CD4-positive, alpha-beta memory T cell (primary cell): ENCODE measurements at regions not wholly inside any gene's neighbourhood (a gene's known extent, or its start where the extent isn't known, plus 50 kb on each side); places are given as distances from the start of the nearest gene placed in this dataset.
A peak's percentile ranks its signal among the peaks of the same experiment; 100 is the strongest.

ENCODE experiments used
- CTCF ChIA-PET: fragments of 350-600 bp; sonication (Branson Sonifier 250); formaldehyde crosslinking; loops from one replicate; lab custom pipeline; 2021; ENCODE audit warnings: inconsistent platforms; ENCODE audit not compliant: partially characterized antibody; lab: Charles Lee
- POLR2A ChIA-PET: fragments of 350-600 bp; sonication (Branson Sonifier 250); formaldehyde crosslinking; loops from one replicate; lab custom pipeline; 2021; ENCODE audit not compliant: partially characterized antibody; lab: Charles Lee
- DNase-seq, 5 donors: peaks; one replicate each; pipeline versions ENCODE4 v3.0.0 to v3.0.0-alpha.2; 2020 to 2022; ENCODE audit warnings: mixed read lengths in 1 of 5
- H3K27ac ChIP-seq: one replicate; pipeline ENCODE4 v1.7.0; 2013; ENCODE audit warnings: low read depth, low read length
- H3K27me3 ChIP-seq: 2 replicates; pipeline ENCODE4 v1.7.0; 2013; ENCODE audit warnings: mild to moderate bottlenecking, low read length, moderate library complexity; ENCODE audit not compliant: insufficient read depth
- H3K36me3 ChIP-seq: 2 replicates; pipeline ENCODE4 v1.7.0; 2013; ENCODE audit warnings: mild to moderate bottlenecking, low read length, moderate library complexity; ENCODE audit not compliant: insufficient read depth
- H3K4me1 ChIP-seq: 2 replicates; pipeline ENCODE4 v1.7.0; 2013; ENCODE audit warnings: mild to moderate bottlenecking, low read length, moderate library complexity; ENCODE audit not compliant: insufficient read depth
- H3K4me3 ChIP-seq, 2 donors: one replicate each; pipeline ENCODE4 v1.7.0; 2013; ENCODE audit warnings: low read length in 2 of 2, mild to moderate bottlenecking in 1 of 2
- H3K9me3 ChIP-seq, 2 donors: one replicate each; pipeline ENCODE4 v1.7.0; 2013; ENCODE audit warnings: low read length in 2 of 2, control low read depth in 1 of 2; ENCODE audit not compliant: control insufficient read depth in 1 of 2
- H3K27ac Mint-ChIP-seq, 7 donors: one replicate each; pipeline ENCODE4 v1.8.0; 2020 to 2021; ENCODE audit warnings: mixed read lengths in 7 of 7, mild to moderate bottlenecking in 6 of 7, inconsistent platforms in 3 of 7, moderate library complexity in 3 of 7
- H3K27me3 Mint-ChIP-seq, 2 donors: one replicate each; pipeline ENCODE4 v1.8.0; 2020 to 2021; ENCODE audit warnings: mixed read lengths in 2 of 2
- H3K36me3 Mint-ChIP-seq, 2 donors: one replicate each; pipeline ENCODE4 v1.8.0; 2020 to 2021; ENCODE audit warnings: mixed read lengths in 2 of 2, inconsistent platforms in 1 of 2, mild to moderate bottlenecking in 1 of 2
- H3K4me1 Mint-ChIP-seq, 4 donors: one replicate each; pipeline ENCODE4 v1.8.0; 2020 to 2021; ENCODE audit warnings: mixed read lengths in 4 of 4, mild to moderate bottlenecking in 1 of 4
- H3K4me3 Mint-ChIP-seq, 8 donors: one replicate each; pipeline ENCODE4 v1.8.0; 2020 to 2021; ENCODE audit warnings: mixed read lengths in 8 of 8, mild to moderate bottlenecking in 7 of 8, moderate library complexity in 6 of 8, inconsistent platforms in 3 of 8
- H3K9me3 Mint-ChIP-seq, 8 donors: one replicate each; pipeline ENCODE4 v1.8.0; 2020 to 2021; ENCODE audit warnings: mixed read lengths in 8 of 8, mild to moderate bottlenecking in 5 of 8, inconsistent platforms in 3 of 8, moderate library complexity in 1 of 8
- intact Hi-C: fragments of 100-400 bp; cut with micrococcal nuclease; formaldehyde crosslinking; loops from one replicate; pipeline ENCODE4 v1.15.1; 2023

DNA sequence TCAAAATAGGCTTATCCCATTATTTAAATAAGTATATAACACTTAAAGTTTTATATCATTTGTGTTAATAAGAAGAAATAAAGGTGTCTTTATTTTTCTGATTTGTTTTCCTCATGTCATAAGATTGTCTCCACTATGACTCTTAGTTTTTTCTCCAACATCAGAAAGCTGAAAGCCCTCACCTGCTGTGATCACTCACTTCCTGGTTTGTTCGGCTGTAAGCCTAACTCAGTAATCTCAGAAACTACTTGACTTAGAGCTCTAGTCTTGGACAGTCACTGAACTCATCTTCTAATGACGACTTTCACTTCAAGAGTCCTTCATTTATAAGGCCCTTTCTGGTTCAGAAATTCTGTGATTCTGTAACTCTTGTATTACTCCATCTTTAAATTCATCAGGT, 311.0 kb downstream of the ZEB2 start:
- peaks cover 0 to 3% (median under 1%) of the 10 kb centered on the region in 8 donors for H3K9me3 Mint-ChIP-seq
- no peak overlapping the region for H3K4me3 ChIP-seq
- no peak for DNase-seq
- peaks cover 11% of the 10 kb centered on the region for H3K4me1 ChIP-seq
- H3K27me3 ChIP-seq = no peaks in the 10 kb centered on the region
- no peak overlapping the region for H3K4me3 Mint-ChIP-seq
- H3K36me3 ChIP-seq = no peaks in the 10 kb centered on the region
- intact Hi-C loops = no loop called here
- no peak overlapping the region for H3K27ac Mint-ChIP-seq
- ChIA-PET CTCF (no interaction called here), POLR2A (no interaction called here)
- peaks cover 5 to 23% (median 13%) of the 10 kb centered on the region in 4 donors for H3K4me1 Mint-ChIP-seq
- no peaks in the 10 kb centered on the region for H3K9me3 ChIP-seq
- H3K27me3 Mint-ChIP-seq = no peaks in the 10 kb centered on the region
- no peak overlapping the region for H3K27ac ChIP-seq
- H3K36me3 Mint-ChIP-seq = peaks cover 4 to 16% of the 10 kb centered on the region in 2 donors

DNA sequence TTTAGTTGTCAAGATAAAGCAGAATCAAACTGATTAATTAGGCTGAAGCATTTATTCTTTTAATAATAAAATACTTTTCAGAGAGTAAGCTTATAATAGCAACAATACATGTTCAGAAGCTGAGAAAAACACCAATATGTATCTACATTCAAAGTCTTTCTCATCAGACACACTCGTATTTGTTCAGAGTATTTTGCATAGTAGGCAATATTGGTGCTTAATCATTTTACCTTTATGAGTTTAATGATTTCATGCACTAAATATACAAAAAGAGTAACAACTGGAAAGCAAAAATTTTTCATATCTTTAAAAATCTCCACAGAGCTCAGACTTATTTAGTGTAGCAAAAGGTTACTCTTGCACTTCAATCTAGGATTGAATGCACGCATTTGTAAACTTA, 313.9 kb downstream of the ZEB2 start:
- no peak for DNase-seq
- Mint-ChIP-seq H3K4me1 (peaks cover 0 to 7% (median 3%) of the 10 kb centered on the region in 4 donors), H3K27ac (no peak overlapping the region), H3K9me3 (peaks cover 0 to 3% (median 2%) of the 10 kb centered on the region in 8 donors), H3K4me3 (no peak overlapping the region), H3K36me3 (peaks cover 4 to 20% of the 10 kb centered on the region in 2 donors), H3K27me3 (no peaks in the 10 kb centered on the region)
- H3K9me3 ChIP-seq = no peaks in the 10 kb centered on the region
- no peaks in the 10 kb centered on the region for H3K36me3 ChIP-seq
- POLR2A ChIA-PET = no interaction called here
- intact Hi-C loops = no loop called here
- no peak overlapping the region for H3K4me3 ChIP-seq
- no peak overlapping the region for H3K27ac ChIP-seq
- no peaks in the 10 kb centered on the region for H3K27me3 ChIP-seq
- CTCF ChIA-PET = no interaction called here
- H3K4me1 ChIP-seq = no peaks in the 10 kb centered on the region

DNA sequence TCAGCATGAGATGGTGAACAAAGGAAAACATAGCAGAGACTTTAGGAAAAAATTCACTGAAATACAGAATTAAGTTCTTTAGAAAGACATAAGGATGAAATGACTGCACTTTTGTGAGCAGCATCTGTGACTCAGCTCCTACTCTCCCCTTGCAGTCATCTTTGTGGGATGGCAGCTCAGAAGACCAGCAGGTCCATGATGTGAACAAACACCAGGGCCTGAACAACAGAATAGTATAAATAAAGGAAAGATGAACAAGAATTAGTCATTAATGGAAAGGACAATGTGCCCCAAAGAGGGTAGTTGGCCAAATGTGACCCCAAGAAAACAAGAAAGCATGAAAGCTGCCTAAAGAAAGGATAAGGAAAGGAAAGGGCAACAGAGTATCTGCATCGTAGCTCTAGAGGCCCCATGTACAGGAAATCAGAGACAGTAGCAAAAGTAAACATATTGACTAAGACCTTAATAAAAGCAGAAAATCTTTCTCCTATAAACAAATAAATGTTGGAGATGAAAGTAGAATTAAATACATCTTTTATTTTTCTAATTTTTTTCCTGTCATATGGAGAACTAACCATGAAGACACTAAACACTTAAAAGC, 318.0 kb downstream of the ZEB2 start:
- POLR2A ChIA-PET = no interaction called here
- CTCF ChIA-PET = interaction anchor here (1.5 kb wide), 1 partner anchor 13 kb away, joined by 4 read pairs; no protein-coding TSS in a partner anchor
- peak overlapping the region in 3 of 7 donors; percentile 6 to 38 (median 22) for H3K27ac Mint-ChIP-seq

DNA sequence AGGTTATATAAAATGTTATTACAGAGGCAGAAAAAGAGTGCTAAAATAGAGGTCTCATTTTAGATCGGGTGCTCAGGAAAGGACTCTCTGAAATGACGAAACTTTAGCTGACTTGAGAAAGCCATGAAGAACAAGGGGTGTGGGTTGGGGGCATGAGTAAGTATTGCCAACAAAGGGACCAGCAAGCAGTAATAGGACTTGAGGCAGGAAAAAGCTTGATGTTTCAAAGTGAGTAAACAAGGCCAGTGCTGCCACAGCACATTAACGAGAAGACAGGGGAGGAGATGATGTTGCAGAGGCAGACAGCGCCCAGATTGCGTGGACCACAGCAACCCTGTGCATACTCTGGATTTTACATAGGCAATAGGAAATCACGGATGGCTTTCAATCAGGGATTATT, 318.8 kb downstream of the ZEB2 start:
- Mint-ChIP-seq H3K36me3 (peaks cover 0 to 8% of the 10 kb centered on the region in 2 donors), H3K27me3 (no peaks in the 10 kb centered on the region), H3K27ac (peak overlapping the region in 3 of 7 donors; percentile 3 to 49 (median 8)), H3K9me3 (peaks cover 0 to 3% (median under 1%) of the 10 kb centered on the region in 8 donors), H3K4me1 (peaks cover 0 to 7% (median 0%) of the 10 kb centered on the region in 4 donors), H3K4me3 (peak overlapping the region in 1 of 8 donors; percentile 1)
- CTCF ChIA-PET = interaction anchor here (1.5 kb wide), 1 partner anchor 14 kb away, joined by 4 read pairs; no protein-coding TSS in a partner anchor
- no peak overlapping the region for H3K4me3 ChIP-seq
- H3K36me3 ChIP-seq = no peaks in the 10 kb centered on the region
- H3K27ac ChIP-seq = no peak overlapping the region
- POLR2A ChIA-PET = no interaction called here
- H3K4me1 ChIP-seq = no peaks in the 10 kb centered on the region
- intact Hi-C loops = no loop called here
- no peaks in the 10 kb centered on the region for H3K27me3 ChIP-seq
- no peak for DNase-seq
- no peaks in the 10 kb centered on the region for H3K9me3 ChIP-seq

More for the DNA sequence above, 318.0 kb downstream of the ZEB2 start:
- H3K27me3 Mint-ChIP-seq = no peaks in the 10 kb centered on the region
- peaks cover 0 to 3% (median under 1%) of the 10 kb centered on the region in 8 donors for H3K9me3 Mint-ChIP-seq
- H3K4me1 ChIP-seq = no peaks in the 10 kb centered on the region
- DNase-seq = no peak
- H3K4me3 ChIP-seq = no peak overlapping the region
- peaks cover 0 to 7% (median 0%) of the 10 kb centered on the region in 4 donors for H3K4me1 Mint-ChIP-seq
- no peaks in the 10 kb centered on the region for H3K27me3 ChIP-seq
- no peaks in the 10 kb centered on the region for H3K36me3 ChIP-seq
- H3K36me3 Mint-ChIP-seq = peaks cover 0 to 8% of the 10 kb centered on the region in 2 donors
- intact Hi-C loops = no loop called here
- no peaks in the 10 kb centered on the region for H3K9me3 ChIP-seq
- no peak overlapping the region for H3K27ac ChIP-seq
- H3K4me3 Mint-ChIP-seq = peak overlapping the region in 1 of 8 donors; percentile 6

DNA sequence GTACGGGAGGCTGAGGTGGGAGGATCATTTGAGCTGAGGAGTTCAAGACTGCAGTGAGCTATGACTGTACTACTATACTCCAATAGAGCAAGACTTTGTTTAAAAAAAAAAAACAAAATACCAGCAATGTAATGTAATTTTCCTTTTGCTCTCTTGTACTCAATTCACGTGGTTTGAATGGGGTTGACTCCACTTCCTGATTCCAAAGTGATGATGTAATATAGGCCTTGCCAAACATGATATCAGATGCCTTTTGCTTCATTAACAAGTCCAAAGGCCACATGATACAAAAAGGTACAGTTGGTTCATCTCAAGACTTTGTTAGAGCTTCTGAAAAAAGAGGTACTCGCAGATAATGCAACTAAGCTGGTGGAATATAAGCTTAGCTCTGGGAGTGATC, 321.8 kb downstream of the ZEB2 start:
- Histone ChIP-seq H3K9me3 (no peaks in the 10 kb centered on the region), H3K4me3 (no peak overlapping the region), H3K27ac (no peak overlapping the region), H3K36me3 (no peaks in the 10 kb centered on the region), H3K4me1 (no peaks in the 10 kb centered on the region), H3K27me3 (no peaks in the 10 kb centered on the region)
- Mint-ChIP-seq H3K4me1 (peaks cover 0 to 10% (median 1%) of the 10 kb centered on the region in 4 donors), H3K27me3 (no peaks in the 10 kb centered on the region), H3K27ac (peak overlapping the region in 1 of 7 donors; percentile 27), H3K9me3 (peaks cover 0 to 2% (median 0%) of the 10 kb centered on the region in 8 donors), H3K36me3 (peaks cover 0 to 7% of the 10 kb centered on the region in 2 donors), H3K4me3 (peak overlapping the region in 1 of 8 donors; percentile 4)
- CTCF ChIA-PET = no interaction called here
- intact Hi-C loops = no loop called here
- DNase-seq = no peak
- POLR2A ChIA-PET = no interaction called here

DNA sequence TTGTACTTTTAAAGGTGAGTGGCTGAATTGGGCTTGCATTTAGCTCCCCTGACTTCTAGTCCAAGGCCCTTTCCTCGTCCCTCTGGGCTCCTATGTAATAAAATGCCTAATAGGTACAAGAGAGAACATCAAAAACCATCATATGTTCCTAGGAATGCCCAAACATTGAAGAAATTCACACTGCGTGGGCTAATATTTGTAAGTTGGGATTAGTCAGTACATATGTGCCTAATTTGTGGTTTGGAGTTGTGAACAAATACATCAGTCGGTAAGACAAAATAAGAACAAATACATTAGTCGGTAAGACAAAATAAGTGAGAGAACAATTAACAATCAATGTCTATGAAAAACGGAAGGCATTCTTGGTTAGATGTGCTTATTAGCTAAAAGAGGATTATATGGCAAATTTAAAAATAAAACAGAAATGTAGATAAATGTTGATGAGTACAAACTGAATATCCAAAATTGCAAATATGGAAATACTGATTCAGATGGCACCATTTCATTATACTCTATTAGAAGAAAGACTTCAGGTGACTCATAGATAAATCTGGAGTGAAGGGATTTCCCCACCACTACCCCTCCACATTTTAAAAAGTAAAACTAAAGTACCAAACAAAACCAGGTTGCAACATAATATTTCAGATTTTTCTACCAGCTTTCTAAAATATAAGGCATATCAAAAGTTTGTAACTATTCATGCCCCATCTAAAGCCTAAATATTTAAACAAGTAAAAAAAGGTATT, 325.4 kb downstream of the ZEB2 start:
- Mint-ChIP-seq H3K4me1 (peaks cover 0 to 4% (median 1%) of the 10 kb centered on the region in 4 donors), H3K4me3 (no peak overlapping the region), H3K9me3 (no peaks in the 10 kb centered on the region), H3K36me3 (peaks cover 0 to 4% of the 10 kb centered on the region in 2 donors), H3K27ac (peak overlapping the region in 1 of 7 donors; percentile 43), H3K27me3 (no peaks in the 10 kb centered on the region)
- H3K9me3 ChIP-seq = no peaks in the 10 kb centered on the region
- H3K27ac ChIP-seq = no peak overlapping the region
- DNase-seq = no peak
- CTCF ChIA-PET = no interaction called here
- no peaks in the 10 kb centered on the region for H3K27me3 ChIP-seq
- POLR2A ChIA-PET = no interaction called here
- H3K4me3 ChIP-seq = no peak overlapping the region
- intact Hi-C loops = no loop called here
- no peaks in the 10 kb centered on the region for H3K4me1 ChIP-seq
- H3K36me3 ChIP-seq = no peaks in the 10 kb centered on the region

DNA sequence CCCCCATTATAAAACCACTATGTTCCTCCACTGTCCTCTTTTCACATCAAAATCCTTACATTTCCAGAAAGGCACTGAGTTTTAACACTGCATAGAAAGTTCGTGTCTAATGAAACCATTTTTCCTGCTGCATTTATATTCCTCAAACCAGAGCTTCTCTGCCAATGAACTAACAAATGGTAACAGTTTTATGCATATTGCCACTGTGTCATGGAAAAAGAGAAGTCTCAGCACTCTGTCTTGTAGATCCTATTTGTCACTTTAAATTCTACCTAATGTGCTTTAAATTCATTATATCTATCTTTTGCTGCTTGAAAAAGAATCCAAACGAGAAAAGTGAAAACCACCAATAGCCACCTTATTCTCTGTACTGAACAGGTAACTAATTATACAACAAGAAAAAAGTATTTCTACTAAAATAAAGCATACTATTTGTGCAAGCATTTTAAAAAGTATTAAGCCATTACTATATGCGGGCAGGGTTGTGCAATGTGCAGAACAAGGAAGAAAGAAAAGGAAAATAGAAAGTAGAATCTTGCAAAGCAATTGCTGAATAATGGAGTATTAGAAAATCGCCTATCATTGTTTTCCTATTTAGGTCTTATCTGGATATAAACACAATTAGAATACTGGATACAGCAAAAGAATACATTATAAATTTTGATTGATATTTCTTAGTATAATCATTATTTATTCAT, 328.9 kb downstream of the ZEB2 start:
- Mint-ChIP-seq H3K27ac (no peak overlapping the region), H3K4me3 (no peak overlapping the region), H3K36me3 (no peaks in the 10 kb centered on the region), H3K9me3 (no peaks in the 10 kb centered on the region), H3K27me3 (no peaks in the 10 kb centered on the region), H3K4me1 (peaks cover 0 to 4% (median 3%) of the 10 kb centered on the region in 4 donors)
- Histone ChIP-seq H3K36me3 (no peaks in the 10 kb centered on the region), H3K27me3 (no peaks in the 10 kb centered on the region), H3K27ac (no peak overlapping the region), H3K9me3 (no peaks in the 10 kb centered on the region), H3K4me3 (no peak overlapping the region), H3K4me1 (peaks cover 3% of the 10 kb centered on the region)
- ChIA-PET POLR2A (no interaction called here), CTCF (no interaction called here)
- no peak for DNase-seq
- intact Hi-C loops = no loop called here
